NCI-H82 (cell line): ENCODE measurements at regions not wholly inside any gene's neighbourhood (a gene's known extent, or its start where the extent isn't known, plus 50 kb on each side); places are given as distances from the start of the nearest gene placed in this dataset.
"Not testable (repeated sequence)": the region's sequence is repeated elsewhere in the genome, so short reads cannot be mapped to it uniquely, and the experiment has no call there.

Source experiments
- DNase-seq: peaks from one replicate; lab custom pipeline; 2025; lab: John Stamatoyannopoulos, UW

- DNase-seq, result no peak
Measured at GRCh38 chr7:149564340-149565095, 66.9 kb upstream of the ZNF746 start.

- DNase-seq, result no peak
Measured at GRCh38 chr7:149562602-149563001, 65.0 kb upstream of the ZNF746 start.

- no peak for DNase-seq
Measured at GRCh38 chr7:149561072-149561471, 63.5 kb upstream of the ZNF746 start.

GRCh38 chr7:149559711-149560110 is 62.1 kb upstream of the ZNF746 start:
- no peak for DNase-seq

GRCh38 chr7:149558149-149558861 is 60.7 kb upstream of the ZNF746 start:
- DNase-seq, result no peak

GRCh38 chr7:149556525-149556924 is 58.9 kb upstream of the ZNF746 start:
- DNase-seq, result not testable (repeated sequence)

- not testable (repeated sequence) for DNase-seq
Measured at GRCh38 chr7:149554821-149555220, 57.2 kb upstream of the ZNF746 start.

- DNase-seq, result not testable (repeated sequence)
Measured at GRCh38 chr7:149553991-149554390, 56.4 kb upstream of the ZNF746 start.

- no peak for DNase-seq
Measured at GRCh38 chr7:149552799-149553198, 55.2 kb upstream of the ZNF746 start.
